Activated naive CD4-positive, alpha-beta T cell treated with Interleukin-2 at 50 U/mL for 16 hours (primary cell): ENCODE measurements at regions not wholly inside any gene's neighbourhood (a gene's known extent, or its start where the extent isn't known, plus 50 kb on each side); places are given as distances from the start of the nearest gene placed in this dataset.

ENCODE experiments used
- DNase-seq: peaks from one replicate; pipeline ENCODE4 v3.0.0-alpha.2; 2020

- DNase-seq, result no peak
These were observed 1102.8 kb upstream of the KLHL29 start for GRCh38 chr2:22282220-22282619.

- no peak for DNase-seq
These were observed 1102.1 kb upstream of the KLHL29 start for GRCh38 chr2:22282916-22283315.

- no peak for DNase-seq
These were observed 1101.5 kb upstream of the KLHL29 start for GRCh38 chr2:22283436-22283835.

DNA sequence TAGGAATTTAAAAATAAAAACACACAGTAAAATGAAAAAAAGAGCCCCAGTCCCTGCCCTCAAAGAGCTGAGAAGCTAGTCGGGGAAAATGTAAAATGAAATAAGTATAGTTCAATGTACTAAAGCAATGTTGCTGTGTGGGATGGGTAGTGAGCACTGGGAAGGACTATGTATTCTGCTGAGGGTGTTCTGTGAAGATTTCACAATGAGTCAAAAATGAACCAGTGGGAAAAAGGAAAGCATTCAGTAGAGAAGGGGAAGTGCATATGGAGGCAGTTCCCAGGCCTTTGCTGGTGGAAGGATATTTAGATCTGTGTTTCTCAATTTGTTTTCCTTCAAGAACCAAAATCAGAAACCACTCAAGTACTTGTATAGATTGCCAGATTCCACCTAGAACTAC lies 1094.7 kb upstream of the KLHL29 start:
- DNase-seq, result no peak

DNA sequence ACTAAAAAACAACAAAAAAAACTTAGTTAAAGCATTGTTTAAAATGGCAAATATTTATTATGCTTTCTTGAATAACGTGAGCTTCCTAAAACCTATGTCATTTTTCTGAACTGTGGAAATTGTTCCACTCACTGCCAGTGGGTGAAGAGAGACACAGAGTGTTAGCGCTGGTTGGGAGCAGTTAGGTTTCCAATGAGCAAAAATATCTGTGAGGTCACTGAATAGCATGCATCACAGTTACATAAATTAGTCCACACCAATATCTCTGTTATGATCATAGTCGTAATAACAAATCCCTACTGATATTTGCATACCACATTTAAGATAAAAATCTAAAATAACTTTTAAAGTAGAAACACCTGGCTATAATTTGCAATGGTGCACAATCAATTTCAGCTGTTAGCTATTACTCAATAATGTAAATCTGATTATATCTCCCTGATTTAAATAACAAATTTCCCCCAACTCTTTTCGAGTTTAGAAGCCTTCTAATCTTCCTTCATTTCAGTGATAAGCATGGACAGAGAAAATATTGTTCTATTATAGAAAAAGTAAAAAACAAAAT lies 1094.0 kb upstream of the KLHL29 start:
- no peak for DNase-seq

DNA sequence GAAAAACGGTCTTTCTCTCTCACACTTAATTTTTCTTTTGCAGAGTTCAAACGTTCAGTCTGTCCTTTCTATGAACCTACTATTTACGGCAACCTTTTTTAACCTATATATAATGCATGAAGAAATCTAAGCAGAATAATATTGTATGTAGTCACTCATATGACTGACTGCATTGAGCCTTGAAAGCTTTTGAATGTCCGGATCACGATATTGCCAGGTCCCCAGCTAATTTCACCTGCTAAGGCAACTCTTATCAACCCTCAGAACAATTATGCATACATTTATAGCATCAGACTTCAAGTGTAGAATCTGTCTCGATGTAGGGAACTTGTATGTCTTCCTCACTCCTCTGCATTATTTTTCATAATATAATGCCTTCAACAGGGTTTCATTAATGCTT lies 1083.8 kb upstream of the KLHL29 start:
- DNase-seq, result no peak

GRCh38 chr2:22326250-22326649 lies 1058.7 kb upstream of the KLHL29 start:
- no peak for DNase-seq

- no peak for DNase-seq
These were observed 1055.5 kb upstream of the KLHL29 start for GRCh38 chr2:22329211-22330154.

DNA sequence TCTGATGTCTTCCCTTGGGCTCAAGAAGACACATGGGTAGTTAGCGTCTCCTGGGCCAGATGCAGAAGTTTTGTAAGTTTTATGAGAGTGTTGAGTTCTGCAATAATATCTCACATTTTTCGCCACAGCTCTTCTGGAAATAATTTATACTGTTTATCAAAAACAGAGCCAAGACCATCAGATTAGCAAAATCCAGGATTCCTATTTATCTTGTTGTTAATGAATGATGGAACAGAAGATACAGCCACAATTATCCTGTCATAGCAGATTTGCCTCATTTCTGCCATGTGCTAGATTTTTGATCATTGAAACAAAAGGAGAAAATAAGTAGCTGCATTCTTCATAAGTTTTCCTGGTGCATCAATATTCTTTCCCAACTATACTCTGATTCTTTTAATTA lies 1048.6 kb upstream of the KLHL29 start:
- no peak for DNase-seq

DNA sequence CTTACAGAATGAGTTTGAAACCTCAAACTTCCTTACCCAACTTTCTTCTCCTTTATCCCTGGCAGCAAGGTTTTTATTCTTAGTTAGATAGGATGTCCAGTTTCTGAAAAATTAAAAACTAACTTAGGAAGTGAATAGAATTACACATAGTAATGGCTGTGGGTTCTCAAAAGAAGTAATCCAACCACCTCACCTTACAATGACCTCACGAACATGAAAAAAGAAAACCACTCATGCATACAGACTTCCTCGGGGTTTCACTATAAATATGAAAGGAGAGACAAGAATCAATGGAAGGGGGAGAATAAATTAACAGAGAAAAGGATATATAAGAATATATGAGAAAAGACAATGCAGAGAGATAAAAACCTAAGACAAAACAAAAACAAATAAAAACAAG lies 1044.3 kb upstream of the KLHL29 start:
- no peak for DNase-seq

DNA sequence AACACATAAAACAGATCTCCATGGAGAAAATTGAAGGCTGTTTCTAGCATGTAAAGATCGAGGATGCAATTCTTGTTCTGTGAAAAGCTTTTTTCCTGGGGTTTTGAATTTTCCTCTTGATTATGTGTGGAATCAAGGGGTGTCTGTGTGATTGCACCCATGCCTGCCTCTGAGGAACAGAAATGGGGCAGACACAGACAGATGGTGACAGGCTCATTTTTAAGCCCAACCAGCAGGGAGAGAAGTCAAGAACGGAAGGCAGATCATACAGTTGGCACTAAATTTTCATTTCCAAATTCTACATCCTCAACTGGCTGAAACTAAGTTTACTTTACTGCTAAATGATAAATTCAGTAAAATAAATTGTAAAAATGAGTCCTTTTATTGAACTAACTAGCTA lies 1037.7 kb upstream of the KLHL29 start:
- no peak for DNase-seq

DNA sequence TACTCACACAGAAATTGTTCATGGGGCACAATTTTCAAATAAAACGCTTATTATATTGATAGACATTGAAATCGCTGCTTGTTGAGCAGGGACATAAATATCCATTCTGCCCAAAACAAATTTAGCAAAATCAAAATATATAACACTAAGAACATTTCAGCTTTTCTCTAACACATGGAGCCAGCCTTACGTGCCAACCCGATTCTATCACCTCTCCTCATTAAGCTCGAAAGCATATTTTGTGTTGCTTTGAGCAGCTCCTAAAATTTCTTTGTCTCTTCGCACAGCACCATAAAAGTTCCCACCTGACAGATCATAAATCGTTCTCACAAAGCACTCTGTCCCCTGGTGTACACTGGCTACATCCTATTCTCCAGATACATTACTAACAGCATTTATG lies 1034.4 kb upstream of the KLHL29 start:
- DNase-seq, result no peak

GRCh38 chr2:22355816-22356433 lies 1029.1 kb upstream of the KLHL29 start:
- peak; percentile 11 for DNase-seq

DNA sequence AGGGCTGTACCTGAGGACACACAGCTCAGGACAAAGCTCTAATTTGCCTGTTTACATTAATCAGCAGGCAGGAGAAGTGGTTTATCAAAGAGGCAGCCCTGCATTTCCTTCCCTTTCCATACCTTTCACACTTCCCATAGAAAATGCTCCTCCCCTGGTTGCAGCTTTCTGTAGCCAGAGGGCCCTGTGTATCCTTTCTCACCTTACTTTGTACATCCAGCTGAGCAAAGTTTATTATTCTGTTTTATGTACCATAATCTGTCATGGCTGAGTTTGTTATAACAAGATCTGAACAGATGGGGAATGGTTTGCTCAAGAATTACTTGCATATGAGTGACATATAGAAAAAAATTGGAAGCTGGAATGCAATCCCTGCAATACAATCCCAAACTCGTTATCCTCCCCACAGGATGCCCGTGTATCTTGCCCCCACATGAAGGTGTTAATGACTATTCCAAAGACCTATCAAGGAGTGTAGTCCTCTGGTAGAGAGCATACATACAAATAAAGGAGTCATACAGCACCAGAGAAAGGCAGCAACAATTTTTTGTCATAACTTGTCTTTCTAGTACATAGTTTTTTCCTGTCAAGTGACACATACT lies 1025.8 kb upstream of the KLHL29 start:
- DNase-seq, result no peak

GRCh38 chr2:22360735-22361374 lies 1024.1 kb upstream of the KLHL29 start:
- DNase-seq, result no peak

GRCh38 chr2:22361571-22361970 lies 1023.4 kb upstream of the KLHL29 start:
- DNase-seq, result no peak

DNA sequence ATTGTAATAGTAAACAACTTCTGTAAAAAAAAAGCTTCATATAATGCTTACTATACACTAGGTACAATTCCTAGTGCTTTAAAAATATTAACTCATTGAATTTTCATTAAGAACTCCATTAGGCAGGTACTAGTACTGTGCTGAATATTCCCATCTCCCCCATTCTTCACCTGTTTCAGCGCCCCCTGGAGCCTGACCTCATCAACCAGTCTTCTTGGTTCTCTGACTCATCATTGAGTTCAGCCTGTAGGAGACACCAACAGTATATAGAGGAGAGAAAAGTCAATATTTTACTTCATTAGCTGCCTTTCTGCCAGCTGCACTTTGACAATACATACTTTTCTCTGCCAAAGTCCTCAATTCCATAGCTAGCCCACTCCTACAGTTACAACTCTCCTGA lies 1009.9 kb upstream of the KLHL29 start:
- DNase-seq, result no peak

DNA sequence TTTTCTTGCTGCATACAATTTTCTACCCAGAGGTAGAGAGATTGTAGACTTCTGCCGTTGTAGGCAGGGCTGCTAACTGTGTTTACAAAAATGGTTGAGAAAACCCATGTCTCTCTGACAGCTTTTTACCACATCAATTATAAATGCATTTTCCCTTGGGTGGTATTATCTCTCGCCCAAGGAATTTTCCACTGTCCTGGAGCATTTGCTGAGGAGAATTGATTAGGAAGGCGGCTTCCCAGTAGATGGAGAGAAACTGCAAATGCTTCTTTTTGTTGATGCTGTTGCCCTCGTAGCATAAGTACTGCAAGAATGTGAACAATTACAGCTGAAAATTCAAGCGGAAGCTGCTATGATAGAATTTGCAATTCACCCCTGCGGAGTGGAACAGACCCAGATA lies 1007.7 kb upstream of the KLHL29 start:
- DNase-seq, result no peak

DNA sequence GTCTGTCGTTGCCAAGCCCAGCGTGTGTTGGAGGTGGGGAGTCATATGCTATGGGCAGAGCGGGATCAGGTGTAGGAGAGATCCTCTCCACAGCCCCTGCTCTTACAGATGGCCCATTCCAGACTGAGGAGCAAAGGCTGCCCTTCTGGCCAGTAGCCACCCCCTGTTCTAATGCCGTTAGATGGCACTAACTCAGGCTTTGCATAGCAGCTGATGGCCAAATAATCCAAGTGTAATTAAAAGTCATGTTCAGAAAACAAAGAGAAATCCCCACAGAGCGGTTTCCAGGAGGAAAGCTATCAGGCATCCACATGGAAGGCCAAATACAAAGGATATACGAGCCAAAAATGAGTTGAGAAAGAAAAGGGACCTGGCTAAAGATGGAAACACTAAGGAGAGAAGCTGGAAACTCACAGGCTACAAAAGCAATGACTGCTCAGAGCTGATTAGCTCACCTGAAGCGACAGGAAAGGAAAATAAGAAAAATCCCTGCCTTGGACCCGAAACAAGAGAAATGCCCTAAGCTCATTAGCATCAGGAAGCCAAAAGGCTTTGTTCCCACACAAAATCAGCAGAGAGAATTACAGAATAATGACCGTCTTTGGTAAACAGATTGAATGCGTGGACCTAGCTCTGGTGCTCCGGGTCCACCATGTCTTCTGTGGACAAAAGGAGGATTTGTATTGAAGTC lies 1002.4 kb upstream of the KLHL29 start:
- no peak for DNase-seq

DNA sequence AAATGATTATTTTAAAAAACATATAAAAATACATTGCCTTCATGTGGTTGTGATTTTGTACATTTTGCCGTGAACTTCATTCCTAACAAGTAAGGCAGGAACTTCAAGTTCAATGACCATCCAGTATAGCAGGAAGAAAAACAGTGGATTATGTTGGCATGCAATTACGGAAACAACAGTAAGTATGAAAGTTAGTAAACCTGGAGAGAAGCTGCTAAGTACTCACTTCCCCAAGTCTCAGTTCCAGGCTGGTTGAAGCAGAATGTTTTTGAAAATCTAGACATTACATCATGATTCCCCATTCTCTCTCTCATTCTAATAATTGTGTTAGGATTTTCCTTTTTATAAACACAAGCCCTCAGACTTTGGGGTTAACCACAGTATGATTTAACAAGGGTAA lies 987.1 kb upstream of the KLHL29 start:
- DNase-seq, result no peak

DNA sequence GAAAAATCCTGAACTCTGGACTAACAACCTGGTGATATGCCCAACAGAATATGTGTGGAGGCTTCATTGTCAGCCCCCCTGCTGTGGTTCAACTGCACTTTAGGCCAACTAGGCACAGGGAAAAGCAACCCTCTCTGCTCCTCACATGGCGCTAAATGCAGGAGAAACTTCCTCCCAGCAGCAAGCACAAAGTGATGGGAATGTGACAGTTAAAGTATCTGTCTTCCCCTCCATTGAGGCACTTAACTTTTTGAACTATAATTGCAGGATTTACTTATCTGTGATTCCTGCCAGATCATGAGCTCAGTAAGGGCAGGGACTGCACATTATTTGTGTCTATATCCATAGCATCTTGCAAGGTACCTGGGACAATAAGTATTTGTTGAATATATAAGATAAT lies 981.2 kb upstream of the KLHL29 start:
- DNase-seq, result no peak

DNA sequence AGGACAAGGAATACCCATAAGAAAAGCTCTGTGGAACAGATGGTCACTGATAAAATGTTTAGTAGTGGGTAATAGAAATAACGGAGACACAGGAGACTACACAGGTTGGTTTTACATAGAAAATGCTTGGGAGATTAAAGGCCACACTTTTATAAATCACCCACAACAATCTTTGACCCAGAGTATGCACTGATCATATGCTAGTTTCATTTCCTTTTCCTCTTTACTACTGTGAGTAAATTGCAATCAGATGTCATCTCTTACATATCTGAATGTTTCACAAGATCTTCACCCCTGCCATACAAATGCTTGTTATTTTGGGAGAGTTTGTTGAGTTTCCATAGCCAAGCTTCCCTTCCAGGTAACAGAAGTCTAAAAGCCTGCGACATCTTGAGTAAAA lies 978.4 kb upstream of the KLHL29 start:
- DNase-seq, result no peak

DNA sequence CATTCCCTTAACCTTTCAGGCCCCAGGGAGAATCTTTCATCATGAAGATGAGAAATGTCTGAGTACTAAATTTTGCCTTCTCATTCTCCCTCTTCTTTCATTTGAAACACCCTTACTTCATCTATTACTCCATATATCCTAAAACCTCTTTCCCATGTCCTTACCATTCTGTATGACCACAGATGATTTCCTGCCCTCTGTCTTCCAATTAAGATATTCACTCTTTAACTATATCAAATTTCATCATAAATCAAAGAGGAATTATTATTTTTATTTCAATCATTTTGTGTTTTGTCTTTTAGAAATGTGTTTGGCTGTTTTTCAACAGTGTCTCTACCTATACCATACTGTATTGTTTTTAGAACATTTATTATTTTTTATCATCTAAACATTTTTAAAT lies 964.9 kb upstream of the KLHL29 start:
- DNase-seq, result no peak
